Activated T-helper 2 cell treated with anti-CD3 and anti-CD28 coated beads, Interferon-gamma antibody, Interleukin-2, Interleukin-4, amounts not matched to agents 10 μg/mL and 5 μg/mL and 100 μg/mL, durations not matched to agents 14 hours and 24 hours and 36 hours (primary cell): ENCODE measurements at regions not wholly inside any gene's neighbourhood (a gene's known extent, or its start where the extent isn't known, plus 50 kb on each side); places are given as distances from the start of the nearest gene placed in this dataset.
"Not testable (repeated sequence)": the region's sequence is repeated elsewhere in the genome, so short reads cannot be mapped to it uniquely, and the experiment has no call there.

ENCODE experiments used
- DNase-seq: peaks from one replicate; pipeline ENCODE4 v3.0.0; 2021; ENCODE audit warnings: low spot score
- H3K27ac Mint-ChIP-seq: one replicate; pipeline ENCODE4 v1.8.0; 2021; ENCODE audit warnings: mixed read lengths
- H3K27me3 Mint-ChIP-seq: one replicate; pipeline ENCODE4 v1.8.0; 2021; ENCODE audit warnings: low read depth, mixed read lengths
- H3K36me3 Mint-ChIP-seq: one replicate; pipeline ENCODE4 v1.8.0; 2021; ENCODE audit warnings: low read depth, mixed read lengths
- H3K4me1 Mint-ChIP-seq: one replicate; pipeline ENCODE4 v1.8.0; 2021; ENCODE audit warnings: low read depth, mixed read lengths
- H3K4me3 Mint-ChIP-seq: one replicate; pipeline ENCODE4 v1.8.0; 2021; ENCODE audit warnings: low read depth, mild to moderate bottlenecking, moderate library complexity, mixed read lengths
- H3K9me3 Mint-ChIP-seq: one replicate; pipeline ENCODE4 v1.8.0; 2021; ENCODE audit warnings: mixed read lengths
- intact Hi-C: fragments of 100-400 bp; cut with micrococcal nuclease; formaldehyde crosslinking; loops from one replicate; pipeline ENCODE4 v1.15.1; 2023

DNA sequence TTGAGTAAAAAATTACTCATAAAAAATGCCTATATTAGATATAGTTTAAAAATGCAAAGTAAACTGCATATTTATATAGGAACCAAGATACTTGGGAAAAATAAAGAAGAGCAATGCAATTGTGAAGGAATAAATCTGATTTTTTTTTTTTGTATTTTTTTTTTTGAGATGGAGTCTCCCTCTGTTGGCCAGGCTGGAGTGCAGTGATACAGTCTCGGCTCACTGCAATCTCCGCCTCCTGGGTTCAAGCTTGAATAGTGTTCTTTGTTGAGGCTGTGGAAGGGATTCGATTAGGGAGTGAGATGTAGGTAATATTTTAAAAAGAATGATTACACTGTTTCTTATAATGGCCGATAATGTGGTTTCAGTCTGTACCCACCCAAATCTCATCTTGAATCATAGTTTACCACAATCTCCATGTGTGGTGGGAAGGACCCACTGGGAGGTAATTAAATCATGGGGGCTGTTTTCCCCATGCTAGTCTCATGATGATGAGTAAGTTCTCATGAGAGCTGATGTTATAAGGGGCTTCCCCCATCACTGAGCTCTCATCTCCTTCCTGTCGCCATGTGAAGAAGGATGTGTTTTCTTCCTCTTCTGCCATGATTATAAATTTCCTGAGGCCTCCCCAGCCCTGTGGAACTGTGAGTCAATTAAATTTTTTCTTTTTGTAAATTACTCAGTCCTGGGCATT is 1765.9 kb downstream of the PLA2G4A start:
- Mint-ChIP-seq H3K27me3 (no peaks in the 10 kb centered on the region), H3K9me3 (peaks cover 17% of the 10 kb centered on the region), H3K36me3 (no peaks in the 10 kb centered on the region), H3K27ac (no peak overlapping the region), H3K4me3 (no peak overlapping the region), H3K4me1 (no peaks in the 10 kb centered on the region)
- intact Hi-C loops, result no loop called here
- DNase-seq, result no peak

DNA sequence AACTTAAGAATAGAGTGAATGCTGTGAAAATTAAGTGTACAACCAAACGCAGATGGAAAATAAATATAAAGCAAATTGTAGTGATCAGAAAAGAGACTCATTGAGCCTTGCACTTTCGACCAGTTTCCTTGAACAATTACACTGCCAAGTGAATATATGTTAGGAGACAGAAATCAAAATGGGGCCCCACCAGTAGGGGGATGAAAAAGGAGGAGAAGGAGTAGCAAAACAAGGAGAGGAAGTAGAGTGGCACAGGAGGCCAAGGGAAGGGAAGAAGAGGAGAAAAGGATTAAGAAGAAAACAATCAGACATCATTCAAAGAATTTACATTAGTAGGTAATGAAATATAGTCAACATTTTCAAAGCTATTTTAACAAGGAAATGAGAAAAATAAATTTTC is 1770.6 kb downstream of the PLA2G4A start:
- peaks cover 8% of the 10 kb centered on the region for H3K9me3 Mint-ChIP-seq
- no peaks in the 10 kb centered on the region for H3K4me1 Mint-ChIP-seq
- H3K4me3 Mint-ChIP-seq, result no peak overlapping the region
- DNase-seq, result no peak
- no peaks in the 10 kb centered on the region for H3K27me3 Mint-ChIP-seq
- no peaks in the 10 kb centered on the region for H3K36me3 Mint-ChIP-seq
- no peak overlapping the region for H3K27ac Mint-ChIP-seq
- intact Hi-C loops, result no loop called here

DNA sequence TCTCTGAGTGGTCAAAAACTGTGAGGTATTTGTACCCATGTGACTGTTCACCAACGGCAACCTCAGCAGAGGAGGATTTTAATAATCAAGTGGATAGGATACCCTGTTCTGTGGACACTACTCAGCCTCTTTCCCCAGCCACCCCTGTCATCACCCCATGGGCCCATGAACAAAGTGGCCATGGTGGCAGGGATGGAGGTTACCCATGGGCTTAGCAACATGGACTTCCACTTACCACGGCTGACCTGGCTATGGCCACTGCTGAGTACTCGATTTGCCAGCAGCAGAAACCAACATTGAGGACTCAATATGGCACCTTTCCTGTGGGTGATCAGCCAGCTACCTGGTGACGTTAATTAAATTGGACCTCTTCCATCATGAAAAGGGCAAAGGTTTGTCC is 1782.7 kb downstream of the PLA2G4A start:
- H3K27me3 Mint-ChIP-seq, result no peaks in the 10 kb centered on the region
- no peak for DNase-seq
- intact Hi-C loops, result no loop called here
- no peak overlapping the region for H3K27ac Mint-ChIP-seq
- no peak overlapping the region for H3K4me3 Mint-ChIP-seq
- peaks cover 27% of the 10 kb centered on the region for H3K9me3 Mint-ChIP-seq
- no peaks in the 10 kb centered on the region for H3K36me3 Mint-ChIP-seq
- no peaks in the 10 kb centered on the region for H3K4me1 Mint-ChIP-seq

DNA sequence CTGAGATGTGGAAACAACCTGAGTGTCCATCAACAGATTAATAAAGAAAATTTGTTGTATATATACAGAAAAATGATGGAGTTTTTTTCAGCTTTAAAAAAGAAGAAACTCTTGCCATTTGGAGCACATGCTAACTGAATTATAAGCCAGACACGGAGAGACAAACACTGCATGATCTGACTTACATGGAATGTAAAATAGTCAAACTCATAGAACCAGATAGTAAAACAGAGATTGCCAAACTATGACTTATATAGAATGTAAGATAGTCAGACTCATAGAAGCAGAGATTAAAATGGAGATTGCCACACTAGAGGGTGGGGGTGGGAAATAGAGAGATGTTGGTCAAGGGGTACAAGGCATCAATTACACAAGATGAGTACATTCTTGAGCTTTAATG is 1786.6 kb downstream of the PLA2G4A start:
- intact Hi-C loops, result no loop called here
- no peak for DNase-seq
- H3K4me3 Mint-ChIP-seq, result no peak overlapping the region
- H3K9me3 Mint-ChIP-seq, result peaks cover 27% of the 10 kb centered on the region
- no peaks in the 10 kb centered on the region for H3K27me3 Mint-ChIP-seq
- H3K27ac Mint-ChIP-seq, result no peak overlapping the region
- no peaks in the 10 kb centered on the region for H3K4me1 Mint-ChIP-seq
- H3K36me3 Mint-ChIP-seq, result no peaks in the 10 kb centered on the region

DNA sequence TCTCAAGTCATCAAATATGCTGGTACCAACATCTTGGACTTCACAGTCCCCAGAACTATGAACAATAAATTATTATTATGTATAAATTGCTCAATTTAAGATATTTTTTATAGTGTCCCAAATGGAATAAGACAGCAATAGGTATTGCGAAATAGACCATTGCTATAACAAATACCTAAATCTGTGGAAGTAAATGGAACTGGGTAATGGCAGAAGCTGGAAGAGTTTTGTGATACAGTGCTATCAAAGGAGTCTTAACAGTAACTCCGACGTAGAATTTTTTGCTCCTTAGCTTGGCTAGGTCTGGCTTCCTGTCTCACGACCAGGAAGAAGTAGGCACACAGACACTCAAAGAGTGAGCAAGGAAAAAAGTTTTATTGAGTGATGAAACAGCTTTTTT is 1791.5 kb downstream of the PLA2G4A start:
- Mint-ChIP-seq H3K9me3 (peaks cover 7% of the 10 kb centered on the region), H3K27ac (no peak overlapping the region), H3K4me3 (no peak overlapping the region), H3K36me3 (no peaks in the 10 kb centered on the region), H3K4me1 (no peaks in the 10 kb centered on the region), H3K27me3 (no peaks in the 10 kb centered on the region)
- DNase-seq, result no peak
- intact Hi-C loops, result no loop called here

DNA sequence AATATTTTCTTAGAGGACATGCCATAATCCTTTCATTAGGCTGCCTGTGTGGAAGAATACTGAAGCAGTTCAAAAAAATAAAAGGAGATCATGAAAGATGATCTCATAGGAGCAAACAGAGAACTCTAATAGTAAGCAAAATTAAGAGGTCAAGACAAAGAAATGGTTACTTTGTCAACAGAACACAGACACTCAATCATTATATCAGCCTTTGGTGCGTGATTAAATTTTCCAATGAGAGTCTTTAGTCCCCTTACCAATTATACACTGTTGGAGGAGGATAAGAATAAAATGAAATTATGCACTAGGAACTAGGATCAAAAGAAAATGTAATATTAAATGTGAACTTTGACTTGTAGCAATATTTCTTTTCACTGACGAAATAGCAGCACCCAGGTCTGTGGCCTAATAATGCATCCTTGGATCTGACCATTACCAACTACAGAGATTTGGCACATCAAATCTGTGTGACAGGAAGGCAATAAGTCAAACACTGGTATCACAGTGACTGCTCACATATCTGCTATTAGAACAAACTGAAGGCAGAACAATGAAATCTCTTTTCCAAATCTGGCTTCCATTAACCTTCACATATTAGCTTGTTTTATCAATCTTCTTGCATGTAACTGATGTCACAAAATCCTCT is 1812.9 kb downstream of the PLA2G4A start:
- intact Hi-C loops, result no loop called here
- Mint-ChIP-seq H3K4me3 (no peak overlapping the region), H3K9me3 (no peaks in the 10 kb centered on the region), H3K36me3 (no peaks in the 10 kb centered on the region), H3K27me3 (no peaks in the 10 kb centered on the region), H3K4me1 (no peaks in the 10 kb centered on the region), H3K27ac (no peak overlapping the region)
- DNase-seq, result no peak

DNA sequence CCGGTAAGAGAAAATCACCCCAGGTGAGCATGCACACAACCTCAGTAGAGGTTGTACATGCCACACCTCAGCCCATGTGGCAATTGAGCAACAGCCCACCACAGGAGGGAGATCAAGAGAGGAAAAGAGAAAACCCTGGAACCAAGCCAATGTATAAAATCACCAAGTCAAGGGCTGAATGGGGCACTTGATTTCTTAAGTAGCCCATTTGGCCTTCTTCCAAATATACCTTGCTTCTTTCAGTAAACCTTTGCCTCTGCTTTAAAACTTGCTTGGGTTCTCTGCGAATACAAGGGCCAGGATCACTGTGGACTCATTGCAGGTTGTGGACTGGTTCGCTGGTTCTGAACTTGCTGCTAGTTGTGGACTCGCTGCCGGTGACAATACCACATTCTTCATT is 1814.0 kb downstream of the PLA2G4A start:
- DNase-seq, result no peak
- no peaks in the 10 kb centered on the region for H3K27me3 Mint-ChIP-seq
- no peaks in the 10 kb centered on the region for H3K36me3 Mint-ChIP-seq
- H3K9me3 Mint-ChIP-seq, result no peaks in the 10 kb centered on the region
- intact Hi-C loops, result no loop called here
- no peak overlapping the region for H3K27ac Mint-ChIP-seq
- H3K4me1 Mint-ChIP-seq, result no peaks in the 10 kb centered on the region
- no peak overlapping the region for H3K4me3 Mint-ChIP-seq

DNA sequence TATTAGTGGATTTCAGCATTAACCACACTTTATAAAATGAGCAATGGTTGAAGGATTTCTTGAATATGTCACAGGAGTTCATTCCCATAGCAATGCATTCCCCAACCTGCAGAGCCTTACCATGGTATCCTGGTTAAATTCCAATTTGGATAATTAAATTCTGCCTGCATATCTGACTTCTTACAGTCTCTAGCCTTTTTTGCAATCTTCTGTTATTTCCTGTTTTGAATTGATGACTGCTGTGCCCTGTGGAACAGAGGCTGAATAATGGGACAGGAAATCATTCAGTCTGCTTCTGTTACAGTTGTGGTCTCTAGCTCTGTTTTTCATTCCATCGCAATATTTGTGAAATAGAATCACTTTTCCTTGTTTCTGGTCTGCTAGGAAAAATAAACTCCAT is 1823.9 kb downstream of the PLA2G4A start:
- Mint-ChIP-seq H3K4me1 (no peaks in the 10 kb centered on the region), H3K9me3 (no peaks in the 10 kb centered on the region), H3K27me3 (no peaks in the 10 kb centered on the region), H3K27ac (no peak overlapping the region), H3K4me3 (no peak overlapping the region), H3K36me3 (no peaks in the 10 kb centered on the region)
- DNase-seq, result no peak
- intact Hi-C loops, result no loop called here

DNA sequence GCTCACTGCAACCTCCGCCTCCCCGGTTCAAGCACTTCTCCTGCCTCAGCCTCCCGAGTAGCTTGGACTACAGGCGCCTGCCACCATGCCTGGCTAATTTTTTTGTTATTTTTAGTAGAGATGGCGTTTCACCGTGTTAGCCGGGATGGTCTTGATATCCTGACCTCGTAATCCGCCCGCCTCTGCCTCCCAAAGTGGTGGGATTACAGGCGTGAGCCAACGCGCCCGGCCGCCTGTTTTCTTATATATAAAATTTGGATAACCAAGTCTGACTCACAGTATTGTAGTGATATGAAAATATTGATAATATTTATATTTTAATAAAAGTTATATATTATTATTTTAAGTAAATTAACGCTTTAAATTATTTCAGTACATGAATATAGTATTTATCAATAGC is 1821.7 kb downstream of the BRINP3 start:
- H3K4me3 Mint-ChIP-seq, H3K27me3 Mint-ChIP-seq, DNase-seq, H3K36me3 Mint-ChIP-seq, H3K4me1 Mint-ChIP-seq, intact Hi-C loops, H3K9me3 Mint-ChIP-seq, H3K27ac Mint-ChIP-seq: not testable (repeated sequence)

DNA sequence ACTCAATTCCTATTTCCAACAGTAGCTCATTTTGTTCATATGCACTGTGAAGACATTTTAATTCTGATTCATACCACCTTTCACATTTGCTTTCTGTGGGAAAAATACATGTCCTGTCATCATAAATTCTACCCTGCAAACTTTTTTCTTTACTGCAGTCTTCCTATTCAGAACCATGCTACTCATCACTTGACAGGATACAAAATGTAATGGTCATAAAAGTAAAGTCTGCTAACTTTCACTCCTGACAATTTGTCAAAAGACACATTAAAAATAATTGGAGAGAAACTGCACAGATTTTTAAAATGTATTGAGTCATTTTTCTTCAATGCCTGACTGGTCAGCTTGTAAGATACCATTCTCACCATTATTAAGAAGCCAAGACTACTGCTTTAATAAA is 1817.1 kb downstream of the BRINP3 start:
- H3K4me1 Mint-ChIP-seq, result no peaks in the 10 kb centered on the region
- no peak overlapping the region for H3K4me3 Mint-ChIP-seq
- H3K9me3 Mint-ChIP-seq, result no peaks in the 10 kb centered on the region
- intact Hi-C loops, result no loop called here
- H3K27ac Mint-ChIP-seq, result no peak overlapping the region
- H3K27me3 Mint-ChIP-seq, result no peaks in the 10 kb centered on the region
- no peaks in the 10 kb centered on the region for H3K36me3 Mint-ChIP-seq
- DNase-seq, result no peak

DNA sequence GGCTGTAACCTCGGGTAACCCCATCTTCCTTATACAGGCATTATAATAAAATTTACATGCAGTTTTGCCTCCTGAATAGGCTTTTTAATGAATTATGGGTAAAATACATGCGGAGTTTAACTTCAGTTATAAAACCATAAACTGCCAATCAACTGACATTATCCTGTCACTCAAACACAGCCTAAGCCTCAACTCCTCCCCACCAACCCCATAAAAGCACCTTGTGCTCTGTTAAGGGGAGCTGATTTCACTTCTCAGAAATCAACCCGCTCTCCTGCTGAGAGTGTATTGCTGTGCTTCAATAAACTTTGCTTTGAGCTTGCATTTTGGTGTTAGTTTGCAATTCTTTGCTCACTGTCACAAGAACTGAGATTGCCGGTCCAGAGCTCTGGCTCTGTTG is 1812.2 kb downstream of the BRINP3 start:
- no peaks in the 10 kb centered on the region for H3K36me3 Mint-ChIP-seq
- no peak overlapping the region for H3K4me3 Mint-ChIP-seq
- H3K9me3 Mint-ChIP-seq, result peaks cover 5% of the 10 kb centered on the region
- DNase-seq, result no peak
- intact Hi-C loops, result no loop called here
- H3K27me3 Mint-ChIP-seq, result no peaks in the 10 kb centered on the region
- H3K27ac Mint-ChIP-seq, result no peak overlapping the region
- no peaks in the 10 kb centered on the region for H3K4me1 Mint-ChIP-seq

DNA sequence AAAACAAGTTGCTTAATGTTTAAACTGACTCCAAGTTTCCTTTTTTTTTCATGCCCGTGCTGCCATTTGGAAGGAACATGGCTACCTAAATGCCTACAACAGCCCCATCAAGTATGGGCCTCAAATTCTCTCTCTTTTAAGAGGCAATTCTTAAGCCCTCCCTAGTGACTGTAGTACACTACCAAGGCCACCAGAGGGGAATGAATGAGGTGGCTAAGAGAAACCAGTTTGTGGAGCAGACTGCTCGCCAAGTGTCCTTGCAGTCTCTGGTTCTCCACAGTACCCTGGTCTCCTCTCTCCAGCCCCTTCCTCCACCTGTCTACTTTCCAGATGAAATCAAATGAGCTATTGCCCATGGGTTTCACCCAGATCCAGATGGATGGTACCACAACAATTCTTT is 1809.6 kb downstream of the BRINP3 start:
- Mint-ChIP-seq H3K4me3 (no peak overlapping the region), H3K36me3 (no peaks in the 10 kb centered on the region), H3K9me3 (peaks cover 7% of the 10 kb centered on the region), H3K4me1 (no peaks in the 10 kb centered on the region), H3K27me3 (no peaks in the 10 kb centered on the region), H3K27ac (no peak overlapping the region)
- DNase-seq, result no peak
- intact Hi-C loops, result no loop called here

DNA sequence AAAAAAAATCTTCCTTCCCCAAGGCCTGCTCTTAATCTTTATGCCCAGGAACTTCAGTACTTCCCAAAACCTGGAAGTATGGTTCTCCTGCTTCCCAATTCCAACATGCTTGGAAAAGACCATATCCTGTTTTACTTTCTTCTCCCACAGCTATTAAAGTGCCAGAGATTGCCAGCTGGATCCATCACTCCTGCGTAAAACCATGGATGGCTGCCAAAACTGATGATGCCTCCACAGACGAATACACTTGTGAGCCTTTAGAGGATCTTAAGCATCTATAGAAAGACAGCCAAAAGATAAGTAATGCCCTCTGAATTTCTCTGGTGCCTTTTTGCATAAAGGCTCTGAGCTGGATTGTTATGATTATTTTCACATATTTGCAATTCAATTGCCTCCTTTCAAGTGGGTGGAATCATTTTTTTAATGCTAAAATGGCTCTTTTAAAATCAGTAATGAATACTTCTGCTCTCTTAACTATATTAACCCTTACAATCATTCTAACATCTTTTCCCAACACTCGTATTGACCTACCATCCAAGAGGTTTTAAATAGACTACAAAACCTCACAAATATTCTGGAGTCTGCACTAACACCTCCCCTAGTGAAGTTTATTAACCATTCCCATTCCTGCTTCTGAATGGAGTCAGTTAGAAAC is 1807.8 kb downstream of the BRINP3 start:
- peaks cover 7% of the 10 kb centered on the region for H3K9me3 Mint-ChIP-seq

More for the DNA sequence above, 1807.8 kb downstream of the BRINP3 start:
- Mint-ChIP-seq H3K27me3 (no peaks in the 10 kb centered on the region), H3K36me3 (no peaks in the 10 kb centered on the region), H3K4me1 (no peaks in the 10 kb centered on the region), H3K4me3 (no peak overlapping the region), H3K27ac (no peak overlapping the region)
- no peak for DNase-seq
- intact Hi-C loops, result no loop called here
